Lower lobe of right lung (tissue), 2 donors: ENCODE measurements at regions not wholly inside any gene's neighbourhood (a gene's known extent, or its start where the extent isn't known, plus 50 kb on each side); places are given as distances from the start of the nearest gene placed in this dataset.

ENCODE experiments used
- ATAC-seq, 2 donors: fragments of 200-7000 bp; cut with Tn5 transposase; one replicate each; pipeline ENCODE4 v1.9.1; 2020 to 2022; ENCODE audit warnings: mild to moderate bottlenecking in 2 of 2, moderate library complexity in 2 of 2
- DNase-seq: peaks from one replicate; pipeline ENCODE4 v3.0.0-alpha.2; 2020
- H3K27ac ChIP-seq: fragments of 200-600 bp; one replicate; pipeline ENCODE4 v1.8.0; 2022
- H3K27me3 ChIP-seq: fragments of 200-600 bp; one replicate; pipeline ENCODE4 v1.8.0; 2022; ENCODE audit warnings: low read depth
- H3K36me3 ChIP-seq: fragments of 200-600 bp; one replicate; pipeline ENCODE4 v1.8.0; 2022; ENCODE audit warnings: mild to moderate bottlenecking
- H3K4me1 ChIP-seq: fragments of 200-600 bp; one replicate; pipeline ENCODE4 v1.8.0; 2022
- H3K4me3 ChIP-seq: fragments of 200-600 bp; one replicate; pipeline ENCODE4 v1.8.0; 2022; ENCODE audit warnings: mild to moderate bottlenecking
- H3K9me3 ChIP-seq: fragments of 200-600 bp; one replicate; pipeline ENCODE4 v1.8.0; 2022
- intact Hi-C: fragments of 100-400 bp; cut with DNase I; formaldehyde crosslinking; loops from one replicate; pipeline ENCODE4 v1.11.0; 2022
- TF ChIP-seq, protein P1 (sequence below): fragments of 200-600 bp; IDR thresholded peaks from one replicate; pipeline ENCODE4 v1.8.0; 2022; ENCODE audit warnings: antibody characterized with exemption, mild to moderate bottlenecking
- donor health status: DM: no; HTN: yes; CAD: no; lungs with severe emphysema.

DNA sequence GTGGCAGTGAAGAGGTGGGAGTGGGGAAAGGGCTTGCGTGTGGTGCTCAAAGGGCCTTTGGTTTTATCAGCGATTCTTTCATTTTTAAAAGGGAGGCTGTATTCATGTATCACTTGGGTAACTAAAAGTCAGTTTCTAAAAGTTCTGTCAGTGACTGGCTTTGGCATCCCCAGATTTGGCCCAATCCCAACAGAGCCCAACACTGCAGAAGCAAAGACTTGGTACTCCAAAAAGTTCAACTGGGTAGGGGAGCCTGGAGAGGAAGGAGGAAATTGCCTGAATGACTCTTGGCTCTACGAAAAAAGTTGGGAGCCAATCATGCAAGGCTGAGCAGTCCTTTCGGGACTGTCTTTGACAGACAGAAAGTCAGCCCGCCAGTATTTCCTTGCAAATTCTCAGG lies 54.5 kb upstream of the COL13A1 start:
- DNase-seq (no peak), ATAC-seq (no peak)
- Histone ChIP-seq H3K9me3 (no peaks in the 10 kb centered on the region), H3K36me3 (no peaks in the 10 kb centered on the region), H3K27me3 (peaks cover 8% of the 10 kb centered on the region), H3K4me1 (no peaks in the 10 kb centered on the region), H3K27ac (no peak overlapping the region), H3K4me3 (no peak overlapping the region)
- TF ChIP-seq, protein P1, sequence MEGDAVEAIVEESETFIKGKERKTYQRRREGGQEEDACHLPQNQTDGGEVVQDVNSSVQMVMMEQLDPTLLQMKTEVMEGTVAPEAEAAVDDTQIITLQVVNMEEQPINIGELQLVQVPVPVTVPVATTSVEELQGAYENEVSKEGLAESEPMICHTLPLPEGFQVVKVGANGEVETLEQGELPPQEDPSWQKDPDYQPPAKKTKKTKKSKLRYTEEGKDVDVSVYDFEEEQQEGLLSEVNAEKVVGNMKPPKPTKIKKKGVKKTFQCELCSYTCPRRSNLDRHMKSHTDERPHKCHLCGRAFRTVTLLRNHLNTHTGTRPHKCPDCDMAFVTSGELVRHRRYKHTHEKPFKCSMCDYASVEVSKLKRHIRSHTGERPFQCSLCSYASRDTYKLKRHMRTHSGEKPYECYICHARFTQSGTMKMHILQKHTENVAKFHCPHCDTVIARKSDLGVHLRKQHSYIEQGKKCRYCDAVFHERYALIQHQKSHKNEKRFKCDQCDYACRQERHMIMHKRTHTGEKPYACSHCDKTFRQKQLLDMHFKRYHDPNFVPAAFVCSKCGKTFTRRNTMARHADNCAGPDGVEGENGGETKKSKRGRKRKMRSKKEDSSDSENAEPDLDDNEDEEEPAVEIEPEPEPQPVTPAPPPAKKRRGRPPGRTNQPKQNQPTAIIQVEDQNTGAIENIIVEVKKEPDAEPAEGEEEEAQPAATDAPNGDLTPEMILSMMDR, result no peak
- intact Hi-C loops, result no loop called here

DNA sequence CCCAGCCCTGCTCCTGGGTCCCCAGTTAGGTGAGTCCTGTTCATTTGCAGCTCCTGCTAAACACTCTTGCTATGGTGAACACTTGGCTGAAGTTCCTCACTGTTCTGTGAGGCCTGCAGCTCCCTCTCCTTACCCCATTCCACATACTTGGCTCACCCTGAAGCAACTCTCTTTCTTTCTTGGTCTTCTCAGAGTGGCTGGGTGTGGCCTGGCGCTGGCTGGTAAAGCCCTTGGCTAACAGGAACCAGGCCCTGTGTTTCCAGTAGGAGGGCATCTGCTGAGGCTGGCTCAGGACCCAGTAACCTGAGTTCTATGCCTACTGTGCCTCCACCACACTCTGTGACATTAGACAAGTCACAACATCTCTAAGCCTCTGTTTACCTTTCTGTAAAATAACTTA lies 53.1 kb upstream of the COL13A1 start:
- Histone ChIP-seq H3K27me3 (no peaks in the 10 kb centered on the region), H3K9me3 (no peaks in the 10 kb centered on the region), H3K4me1 (no peaks in the 10 kb centered on the region), H3K27ac (no peak overlapping the region), H3K36me3 (no peaks in the 10 kb centered on the region), H3K4me3 (no peak overlapping the region)
- TF ChIP-seq, protein P1, result no peak
- intact Hi-C loops, result no loop called here
- DNase-seq, result no peak
- ATAC-seq, result peak in 1 of 2 donors; percentile 71

DNA sequence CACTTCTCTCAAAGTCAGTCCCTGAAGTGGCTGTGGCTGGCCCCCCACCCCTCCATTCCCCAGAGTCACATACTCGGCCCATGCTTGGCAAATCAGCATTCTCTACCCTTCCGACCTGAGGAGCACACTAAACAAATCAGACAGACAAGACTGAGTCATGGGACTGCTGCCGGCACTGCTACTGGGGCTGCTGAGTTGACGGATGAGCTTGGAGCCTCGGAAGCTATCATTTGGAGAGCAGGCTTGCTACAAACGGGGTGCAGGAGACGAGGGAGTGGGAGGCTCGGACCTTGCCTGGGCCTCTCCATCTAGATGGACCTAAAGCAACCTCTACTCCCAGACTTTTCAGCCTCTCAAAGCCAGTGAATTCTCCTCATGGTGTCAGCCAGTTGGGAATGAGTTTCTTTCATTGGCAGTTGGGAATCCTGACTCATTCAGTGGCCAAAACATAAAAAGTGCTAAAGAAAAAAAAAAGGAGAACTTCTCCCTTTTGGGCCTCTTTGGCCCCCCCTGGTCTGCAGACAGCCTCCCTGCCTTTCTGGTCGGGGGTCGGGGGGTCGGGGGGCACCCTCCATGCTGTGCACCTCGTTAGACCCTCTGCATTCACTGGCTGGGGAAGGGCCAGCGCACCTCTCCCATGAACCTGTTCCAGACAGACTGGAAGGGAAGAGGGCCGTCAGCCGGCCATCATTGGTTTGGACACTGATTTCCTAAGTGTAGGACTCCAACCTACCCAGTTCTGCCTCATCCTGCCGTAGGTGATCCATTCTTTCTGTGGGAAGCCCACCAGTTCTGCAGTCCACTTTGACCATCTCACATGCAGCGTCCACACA lies 52.3 kb upstream of the COL13A1 start:
- no peak for DNase-seq
- H3K36me3 ChIP-seq, result no peaks in the 10 kb centered on the region
- TF ChIP-seq, protein P1, result no peak

DNA sequence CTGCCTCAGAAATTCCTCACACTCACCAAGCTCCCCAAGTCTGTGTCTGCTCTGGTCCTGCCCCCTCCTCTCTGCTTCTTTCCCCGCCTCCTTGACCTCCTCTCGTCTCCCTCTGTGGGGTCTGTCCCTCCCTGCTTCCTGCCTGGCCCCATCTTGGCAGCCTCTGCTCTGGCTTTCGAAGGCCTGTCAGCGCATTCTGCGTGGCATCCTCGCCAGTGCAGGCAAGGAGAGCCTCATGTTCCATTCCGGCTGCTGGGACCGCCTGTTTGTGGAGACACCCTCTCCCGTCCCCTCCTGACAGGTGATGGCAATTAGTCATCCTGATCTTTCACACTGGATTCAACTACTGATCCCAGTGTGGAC lies 51.7 kb upstream of the COL13A1 start:
- no peak for ATAC-seq
- no peak for DNase-seq
- Histone ChIP-seq H3K36me3 (no peaks in the 10 kb centered on the region), H3K9me3 (no peaks in the 10 kb centered on the region), H3K27me3 (no peaks in the 10 kb centered on the region), H3K27ac (no peak overlapping the region), H3K4me1 (no peaks in the 10 kb centered on the region), H3K4me3 (no peak overlapping the region)
- TF ChIP-seq, protein P1, result no peak
- intact Hi-C loops, result no loop called here

More for the DNA sequence above, 52.3 kb upstream of the COL13A1 start:
- ATAC-seq, result no peak
- Histone ChIP-seq H3K27me3 (no peaks in the 10 kb centered on the region), H3K4me3 (no peak overlapping the region), H3K27ac (no peak overlapping the region), H3K4me1 (no peaks in the 10 kb centered on the region), H3K9me3 (no peaks in the 10 kb centered on the region)
- intact Hi-C loops, result no loop called here

DNA sequence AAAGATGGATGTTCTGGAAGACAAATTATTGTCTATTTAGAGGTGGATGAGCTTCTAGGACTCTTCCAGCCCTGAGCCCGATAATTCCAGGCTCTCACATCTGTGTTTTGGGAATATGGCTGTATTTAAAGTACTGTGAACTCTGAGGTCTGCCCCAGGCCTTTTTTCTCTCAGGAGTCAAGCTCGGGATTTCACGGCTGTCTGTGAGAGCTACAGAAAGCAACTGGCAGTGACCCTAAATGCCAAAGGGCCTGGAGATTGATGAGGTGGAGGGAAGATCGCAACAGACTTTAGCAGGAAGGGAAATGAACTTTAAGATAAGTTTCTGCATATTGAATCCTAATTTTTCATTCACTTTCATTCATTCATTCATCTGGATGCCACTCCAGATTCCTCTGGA lies 51.0 kb upstream of the COL13A1 start:
- Histone ChIP-seq H3K4me3 (no peak overlapping the region), H3K9me3 (no peaks in the 10 kb centered on the region), H3K27me3 (no peaks in the 10 kb centered on the region), H3K4me1 (no peaks in the 10 kb centered on the region), H3K36me3 (no peaks in the 10 kb centered on the region), H3K27ac (no peak overlapping the region)
- ATAC-seq (no peak), DNase-seq (no peak)
- TF ChIP-seq, protein P1, result no peak
- intact Hi-C loops, result no loop called here
